ENCODE measurements at regions not wholly inside any gene's neighbourhood (a gene's known extent, or its start where the extent isn't known, plus 50 kb on each side); places are given as distances from the start of the nearest gene placed in this dataset.

- DNase-seq (ENCODE audit: extremely low read depth, insufficient read length), result no peak
- Histone ChIP-seq H3K27me3 (replicated peaks; ENCODE audit: control insufficient read depth, insufficient read depth, low read length) (no peaks in the 10 kb centered on the region), H3K4me3 (replicated peaks; ENCODE audit: low read depth, low read length) (no peak overlapping the region), H3K36me3 (ENCODE audit: control insufficient read depth, insufficient read depth, low read length) (no peaks in the 10 kb centered on the region)
- no peak for TF ChIP-seq CTCF (IDR thresholded peaks at IDR 0.05; ENCODE audit: insufficient read depth, low read length, poor library complexity, severe bottlenecking)
These were observed 132.9 kb upstream of the RAB4A start for GRCh38 chr1:229138058-229138457.

GRCh38 chr1:229139331-229140118 lies 131.4 kb upstream of the RAB4A start:
- no peaks in the 10 kb centered on the region for H3K36me3 ChIP-seq (ENCODE audit: control insufficient read depth, insufficient read depth, low read length)
- peaks cover 1% of the 10 kb centered on the region; the same call in 1 of the 2 replicates for H3K27me3 ChIP-seq (replicated peaks; ENCODE audit: control insufficient read depth, insufficient read depth, low read length)
- H3K4me3 ChIP-seq (replicated peaks; ENCODE audit: low read depth, low read length), result no peak overlapping the region; the same call in 1 of the 2 replicates
- no peak for DNase-seq (ENCODE audit: extremely low read depth, insufficient read length)
- TF ChIP-seq CTCF (IDR thresholded peaks at IDR 0.05; ENCODE audit: insufficient read depth, low read length, poor library complexity, severe bottlenecking), result no peak

GRCh38 chr1:229140119-229140396 lies 130.9 kb upstream of the RAB4A start:
- Histone ChIP-seq H3K27me3 (replicated peaks; ENCODE audit: control insufficient read depth, insufficient read depth, low read length) (peaks cover 1% of the 10 kb centered on the region; the same call in 1 of the 2 replicates), H3K4me3 (replicated peaks; ENCODE audit: low read depth, low read length) (no peak overlapping the region), H3K36me3 (ENCODE audit: control insufficient read depth, insufficient read depth, low read length) (no peaks in the 10 kb centered on the region)
- no peak for DNase-seq (ENCODE audit: extremely low read depth, insufficient read length)
- TF ChIP-seq CTCF (IDR thresholded peaks at IDR 0.05; ENCODE audit: insufficient read depth, low read length, poor library complexity, severe bottlenecking), result no peak

GRCh38 chr1:229141271-229141670 lies 129.6 kb upstream of the RAB4A start:
- no peak for DNase-seq (ENCODE audit: extremely low read depth, insufficient read length)
- Histone ChIP-seq H3K27me3 (replicated peaks; ENCODE audit: control insufficient read depth, insufficient read depth, low read length) (peaks cover 1% of the 10 kb centered on the region; the same call in 1 of the 2 replicates), H3K36me3 (ENCODE audit: control insufficient read depth, insufficient read depth, low read length) (no peaks in the 10 kb centered on the region), H3K4me3 (replicated peaks; ENCODE audit: low read depth, low read length) (no peak overlapping the region)
- TF ChIP-seq CTCF (IDR thresholded peaks at IDR 0.05; ENCODE audit: insufficient read depth, low read length, poor library complexity, severe bottlenecking), result no peak

- H3K27me3 ChIP-seq (replicated peaks; ENCODE audit: control insufficient read depth, insufficient read depth, low read length), result peaks cover 7% of the 10 kb centered on the region
- no peak for TF ChIP-seq CTCF (IDR thresholded peaks at IDR 0.05; ENCODE audit: insufficient read depth, low read length, poor library complexity, severe bottlenecking)
- no peaks in the 10 kb centered on the region for H3K36me3 ChIP-seq (ENCODE audit: control insufficient read depth, insufficient read depth, low read length)
- DNase-seq (ENCODE audit: extremely low read depth, insufficient read length), result no peak
- H3K4me3 ChIP-seq (replicated peaks; ENCODE audit: low read depth, low read length), result no peak overlapping the region
These were observed 129.1 kb upstream of the RAB4A start for GRCh38 chr1:229141689-229142377.
